GM12878 (cell line): ENCODE measurements at regions not wholly inside any gene's neighbourhood (a gene's known extent, or its start where the extent isn't known, plus 50 kb on each side); places are given as distances from the start of the nearest gene placed in this dataset.
A peak's percentile ranks its signal among the peaks of the same experiment; 100 is the strongest.

Experiments used
- ATAC-seq: fragments of 200-7000 bp; cut with Tn5 transposase; 3 replicates; pipeline ENCODE4 v1.9.1; 2020; ENCODE audit warnings: mild to moderate bottlenecking, moderate library complexity
- BruUV-seq: library from RNA; stranded (reverse); fragments of 400-500 nt; replicated peaks from 2 replicates; lab custom pipeline; 2021; lab: Mats Ljungman, UMichigan
- CTCF ChIA-PET: fragments of 300-600 bp; sonication (Branson Sonifier 250); formaldehyde crosslinking; extraction: SDS; loops from one replicate; lab custom pipeline; 2021; ENCODE audit warnings: inconsistent platforms; lab: Yijun Ruan, JAX
- POLR2A ChIA-PET: fragments of 350-600 bp; formaldehyde crosslinking; extraction: SDS; loops from one replicate; lab custom pipeline; 2021; ENCODE audit warnings: inconsistent platforms; lab: Charles Lee
- RAD21 ChIA-PET: fragments of 300-600 bp; sonication (Branson Sonifier 250); formaldehyde crosslinking; loops from one replicate; lab custom pipeline; 2023; ENCODE audit warnings: antibody characterized with exemption; ENCODE audit not compliant: unreplicated experiment; lab: Charles Lee
- SMC1A ChIA-PET: fragments of 300-600 bp; sonication (Branson Sonifier 250); formaldehyde crosslinking; loops from one replicate; lab custom pipeline; 2023; ENCODE audit not compliant: unreplicated experiment, uncharacterized antibody; lab: Charles Lee
- DNase-seq: peaks from one replicate; pipeline ENCODE4 v3.0.0-alpha.2; 2011; ENCODE audit warnings: low read depth, low spot score
- FAIRE-seq: peaks from 3 replicates; lab custom pipeline; 2011; peaks lifted over from hg19 to GRCh38; lab: Jason Lieb, UNC
- H2AFZ ChIP-seq: 2 replicates; pipeline ENCODE4 v1.6.0; 2011; ENCODE audit warnings: low read depth, low read length, control low read depth; ENCODE audit not compliant: control insufficient read depth
- H3K27ac ChIP-seq: 2 replicates; pipeline ENCODE4 v1.5.1; 2011; ENCODE audit warnings: control low read depth; ENCODE audit not compliant: control insufficient read depth, insufficient read depth
- H3K27me3 ChIP-seq, 2 experiments: replicated peaks in 1 of 2; 2 replicates each; pipeline versions ENCODE4 v1.6.0 to v1.6.1; 2011; ENCODE audit warnings: low read length in 1 of 2; ENCODE audit not compliant: control insufficient read depth in 2 of 2, insufficient read depth in 2 of 2
- H3K36me3 ChIP-seq, 2 experiments: 2 replicates each; pipeline ENCODE4 v1.5.1; 2011; ENCODE audit warnings: low read length in 1 of 2; ENCODE audit not compliant: control insufficient read depth in 2 of 2, insufficient read depth in 2 of 2
- H3K4me1 ChIP-seq: 2 replicates; pipeline ENCODE4 v1.6.1; 2011; ENCODE audit warnings: mild to moderate bottlenecking, low read length, moderate library complexity, mixed read lengths; ENCODE audit not compliant: control insufficient read depth, insufficient read depth
- H3K4me2 ChIP-seq: 2 replicates; pipeline ENCODE4 v1.6.0; 2011; ENCODE audit warnings: control low read depth; ENCODE audit not compliant: control insufficient read depth, insufficient read depth
- H3K4me3 ChIP-seq: fragments of 200-600 bp; sonication (generic); 2 replicates; pipeline ENCODE4 v1.5.1; 2016
- H3K79me2 ChIP-seq: 2 replicates; pipeline ENCODE4 v1.6.0; 2011; ENCODE audit warnings: low read length; ENCODE audit not compliant: control insufficient read depth, insufficient read depth
- H3K9ac ChIP-seq: 2 replicates; pipeline ENCODE4 v1.8.0; 2011; ENCODE audit warnings: low read length, control low read depth, mixed read lengths; ENCODE audit not compliant: control insufficient read depth, insufficient read depth
- H3K9me3 ChIP-seq: replicated peaks from 3 replicates; pipeline ENCODE4 v1.5.1; 2011; ENCODE audit warnings: mild to moderate bottlenecking, low read length; ENCODE audit not compliant: control insufficient read depth, insufficient read depth
- H4K20me1 ChIP-seq: 2 replicates; pipeline ENCODE4 v1.6.0; 2011; ENCODE audit not compliant: control insufficient read depth, insufficient read depth
- ASH2L ChIP-seq: fragments of 300-600, 200-600 bp; sonication (generic); IDR thresholded peaks from 2 replicates; pipeline ENCODE4 v1.6.1; 2017; ENCODE audit warnings: low read depth, mild to moderate bottlenecking, borderline replicate concordance
- CBFB ChIP-seq: IDR thresholded peaks from 2 replicates; pipeline ENCODE4 v1.6.1; 2016; ENCODE audit warnings: antibody characterized with exemption, low read depth
- EZH2 ChIP-seq: IDR thresholded peaks from 2 replicates; pipeline ENCODE4 v1.6.1; 2012; ENCODE audit warnings: low read depth, mild to moderate bottlenecking, control low read depth, inconsistent platforms, low read length, borderline replicate concordance; ENCODE audit not compliant: control insufficient read depth
- IKZF2 ChIP-seq, 2 experiments: fragments of 450-650 bp; IDR thresholded peaks; 2 replicates each; pipeline ENCODE4 v1.6.1; 2017; ENCODE audit warnings: mild to moderate bottlenecking in 2 of 2, moderate library complexity in 2 of 2
- JUNB ChIP-seq: IDR thresholded peaks from 2 replicates; pipeline ENCODE4 v1.6.1; 2016; ENCODE audit warnings: antibody characterized with exemption, mild to moderate bottlenecking
- KLF5 ChIP-seq: fragments of 450-650 bp; IDR thresholded peaks from 2 replicates; pipeline ENCODE4 v1.6.1; 2014; ENCODE audit warnings: mild to moderate bottlenecking; ENCODE audit not compliant: partially characterized antibody
- PAX8 ChIP-seq: fragments of 450-650 bp; IDR thresholded peaks from 2 replicates; pipeline ENCODE4 v1.6.1; 2017; ENCODE audit warnings: mild to moderate bottlenecking, moderate library complexity
- RAD21 ChIP-seq: IDR thresholded peaks from 2 replicates; pipeline ENCODE4 v1.6.1; 2011; ENCODE audit warnings: mild to moderate bottlenecking, low read depth, low read length, moderate library complexity; ENCODE audit not compliant: insufficient read depth
- SP1 ChIP-seq: IDR thresholded peaks from one replicate; pipeline ENCODE4 v1.6.1; 2011; ENCODE audit warnings: low read depth, low read length
- SREBF2 ChIP-seq: IDR thresholded peaks from 2 replicates; pipeline ENCODE4 v1.6.1; 2012; ENCODE audit warnings: mild to moderate bottlenecking, low read length
- SRF ChIP-seq, 2 experiments: IDR thresholded peaks; 2 replicates each; pipeline ENCODE4 v1.6.1; 2011; ENCODE audit warnings: low read depth in 2 of 2, low read length in 2 of 2, mild to moderate bottlenecking in 1 of 2, moderate library complexity in 1 of 2
- ZBTB40 ChIP-seq: fragments of 450-650 bp; IDR thresholded peaks from 2 replicates; pipeline ENCODE4 v1.6.1; 2016; ENCODE audit warnings: mild to moderate bottlenecking, moderate library complexity, borderline replicate concordance
- ZNF384 ChIP-seq: IDR thresholded peaks from 2 replicates; pipeline ENCODE4 v1.6.1; 2012; ENCODE audit warnings: low read depth, mild to moderate bottlenecking, low read length, improper control_type of control experiment, borderline replicate concordance
- ZSCAN29 ChIP-seq: fragments of 450-650 bp; IDR thresholded peaks from 2 replicates; pipeline ENCODE4 v1.6.1; 2017; ENCODE audit warnings: mild to moderate bottlenecking, moderate library complexity
- WGBS: methylation state at CpG from one replicate; pipeline ENCODE4 v1.1.6; 2016; ENCODE audit warnings: low lambda C conversion rate; ENCODE audit not compliant: insufficient replicate concordance, insufficient coverage; ENCODE audit errors: missing lambda C conversion rate; 5-methylcytosine and 5-hydroxymethylcytosine counted together
- in situ Hi-C: fragments of 300-500 bp; cut with MboI; formaldehyde crosslinking; loops from 9 replicates; pipeline ENCODE4 v1.14.3; 2018; ENCODE audit warnings: mixed read lengths
- intact Hi-C: fragments of 100-400 bp; cut with micrococcal nuclease; formaldehyde crosslinking; loops from one replicate; pipeline ENCODE4 v1.14.2; 2022; ENCODE audit not compliant: unreplicated experiment
- TF ChIP-seq, protein P1 (sequence below): IDR thresholded peaks from 2 replicates; pipeline ENCODE4 v1.6.1; 2012; ENCODE audit warnings: mild to moderate bottlenecking, low read depth, low read length

DNA sequence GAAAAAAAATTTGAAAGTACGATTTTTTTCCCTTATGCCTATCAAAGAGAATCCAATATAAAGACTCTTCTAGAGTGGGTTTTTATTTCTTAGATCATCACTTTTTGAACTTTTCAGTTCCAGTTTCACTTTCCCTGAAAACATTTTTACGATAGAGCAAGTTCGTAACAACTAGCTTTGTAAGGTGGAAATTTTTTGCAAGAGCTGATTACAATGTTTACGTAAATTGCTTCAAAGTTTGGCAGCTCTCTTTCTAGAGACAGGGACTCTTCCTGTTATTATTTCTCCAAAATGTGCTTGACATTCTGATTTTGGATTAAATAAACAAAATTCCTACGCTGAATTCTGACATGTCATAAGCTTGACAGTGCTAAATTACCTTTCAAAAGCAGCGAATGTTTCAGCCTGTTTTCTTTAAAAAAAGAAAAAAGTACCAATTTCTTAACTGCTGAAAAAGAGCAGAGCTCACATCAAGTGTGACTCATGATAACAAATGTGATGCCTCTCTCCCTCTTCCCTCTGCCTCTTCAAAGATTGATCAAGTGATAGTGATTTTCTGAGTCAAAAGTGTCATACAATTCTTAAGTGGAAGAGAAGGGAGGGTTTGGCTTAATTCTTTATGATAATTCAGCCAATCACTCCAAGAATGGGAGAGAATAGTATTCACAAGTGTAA is 175.2 kb downstream of the KCNJ2 start:
- peak; percentile 74 for ATAC-seq
- H3K9ac ChIP-seq: no peak overlapping the region
- H3K9me3 ChIP-seq: no peaks in the 10 kb centered on the region
- in situ Hi-C loops: no loop called here
- no peaks in the 10 kb centered on the region for H3K36me3 ChIP-seq
- WGBS: 22% methylated on average over 6 of the region's 6 CpGs
- intact Hi-C loops: no loop called here
- no peak overlapping the region for H3K4me3 ChIP-seq
- no TSS peak for BruUV-seq
- H3K4me1 ChIP-seq: no peaks in the 10 kb centered on the region
- POLR2A ChIA-PET: interaction anchor here (0.6 to 1.4 kb wide), 5 partner anchors 9 to 1229 kb away, joined by 3 to 4 read pairs (median 3); no protein-coding TSS in a partner anchor
- no peak overlapping the region; the same call in none of the 2 replicates for H2AFZ ChIP-seq
- SMC1A ChIA-PET: interaction anchor here (0.9 to 2.6 kb wide), 12 partner anchors 9 to 183 kb away, joined by 3 to 36 read pairs (median 6); no protein-coding TSS in a partner anchor
- no peaks in the 10 kb centered on the region for H3K27me3 ChIP-seq
- no peaks in the 10 kb centered on the region for H3K79me2 ChIP-seq
- RAD21 ChIA-PET: interaction anchor here (0.7 to 2.5 kb wide), 11 partner anchors 9 to 184 kb away, joined by 3 to 22 read pairs (median 4); no protein-coding TSS in a partner anchor
- no peak overlapping the region for H3K4me2 ChIP-seq
- FAIRE-seq: no peak
- H4K20me1 ChIP-seq: no peaks in the 10 kb centered on the region
- no peak overlapping the region for H3K27ac ChIP-seq
- no peak for DNase-seq
- CTCF ChIA-PET: interaction anchor here (0.8 to 2.9 kb wide), 4 partner anchors 10 to 36 kb away, joined by 3 to 15 read pairs (median 3); no protein-coding TSS in a partner anchor
- no peak for TF ChIP-seq PAX8
- TF ChIP-seq ZNF384: no peak
- no peak for TF ChIP-seq EZH2
- no peak for TF ChIP-seq SRF (IDR thresholded peaks at IDR 0.05; ENCODE audit: low read depth in 2 of 2, low read length in 2 of 2)
- TF ChIP-seq JUNB: 0 out of 2 replicates have a peak, but pooled peaks have one; percentile 7
- TF ChIP-seq, protein P1, sequence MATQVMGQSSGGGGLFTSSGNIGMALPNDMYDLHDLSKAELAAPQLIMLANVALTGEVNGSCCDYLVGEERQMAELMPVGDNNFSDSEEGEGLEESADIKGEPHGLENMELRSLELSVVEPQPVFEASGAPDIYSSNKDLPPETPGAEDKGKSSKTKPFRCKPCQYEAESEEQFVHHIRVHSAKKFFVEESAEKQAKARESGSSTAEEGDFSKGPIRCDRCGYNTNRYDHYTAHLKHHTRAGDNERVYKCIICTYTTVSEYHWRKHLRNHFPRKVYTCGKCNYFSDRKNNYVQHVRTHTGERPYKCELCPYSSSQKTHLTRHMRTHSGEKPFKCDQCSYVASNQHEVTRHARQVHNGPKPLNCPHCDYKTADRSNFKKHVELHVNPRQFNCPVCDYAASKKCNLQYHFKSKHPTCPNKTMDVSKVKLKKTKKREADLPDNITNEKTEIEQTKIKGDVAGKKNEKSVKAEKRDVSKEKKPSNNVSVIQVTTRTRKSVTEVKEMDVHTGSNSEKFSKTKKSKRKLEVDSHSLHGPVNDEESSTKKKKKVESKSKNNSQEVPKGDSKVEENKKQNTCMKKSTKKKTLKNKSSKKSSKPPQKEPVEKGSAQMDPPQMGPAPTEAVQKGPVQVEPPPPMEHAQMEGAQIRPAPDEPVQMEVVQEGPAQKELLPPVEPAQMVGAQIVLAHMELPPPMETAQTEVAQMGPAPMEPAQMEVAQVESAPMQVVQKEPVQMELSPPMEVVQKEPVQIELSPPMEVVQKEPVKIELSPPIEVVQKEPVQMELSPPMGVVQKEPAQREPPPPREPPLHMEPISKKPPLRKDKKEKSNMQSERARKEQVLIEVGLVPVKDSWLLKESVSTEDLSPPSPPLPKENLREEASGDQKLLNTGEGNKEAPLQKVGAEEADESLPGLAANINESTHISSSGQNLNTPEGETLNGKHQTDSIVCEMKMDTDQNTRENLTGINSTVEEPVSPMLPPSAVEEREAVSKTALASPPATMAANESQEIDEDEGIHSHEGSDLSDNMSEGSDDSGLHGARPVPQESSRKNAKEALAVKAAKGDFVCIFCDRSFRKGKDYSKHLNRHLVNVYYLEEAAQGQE: no peak
- no peak for TF ChIP-seq KLF5
- TF ChIP-seq RAD21: no peak
- 0 out of 4 replicates have a peak, but pooled peaks of 1 of the 2 experiments have one; percentile 10 for TF ChIP-seq IKZF2 (IDR thresholded peaks at IDR 0.05)
- no peak for TF ChIP-seq SREBF2
- TF ChIP-seq ASH2L: no peak
- no peak for TF ChIP-seq CBFB
- no peak for TF ChIP-seq SP1
- TF ChIP-seq ZBTB40: no peak; the same call in 1 of the 2 replicates
- TF ChIP-seq ZSCAN29: no peak
